GM21367 (cell line): ENCODE measurements at regions not wholly inside any gene's neighbourhood (a gene's known extent, or its start where the extent isn't known, plus 50 kb on each side); places are given as distances from the start of the nearest gene placed in this dataset.
"Not testable (repeated sequence)": the region's sequence is repeated elsewhere in the genome, so short reads cannot be mapped to it uniquely, and the experiment has no call there.

ENCODE experiments used
- ATAC-seq: cut with Tn5 transposase; IDR thresholded peaks from one replicate; pipeline ENCODE4 v1.9.1; 2021; ENCODE audit not compliant: unreplicated experiment

DNA sequence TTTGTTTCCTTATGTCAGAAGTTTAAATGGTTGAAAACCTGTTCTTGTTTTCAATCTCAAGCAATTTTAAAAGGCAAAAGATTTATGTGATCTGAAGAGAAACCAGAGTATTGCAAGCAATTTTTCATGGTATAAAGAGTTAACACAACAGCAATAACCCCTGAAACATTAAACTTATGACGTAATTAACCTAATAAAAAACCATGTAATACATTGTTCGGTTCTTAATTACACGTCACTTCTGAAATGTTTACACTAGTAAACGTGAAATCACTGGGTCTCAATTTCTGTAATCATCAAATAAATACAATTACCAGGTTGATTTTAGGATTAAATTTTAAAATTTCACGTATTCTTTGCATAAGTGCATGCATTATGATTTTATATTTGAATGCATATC is 914.5 kb downstream of the NLGN4X start:
- ATAC-seq = no peak

DNA sequence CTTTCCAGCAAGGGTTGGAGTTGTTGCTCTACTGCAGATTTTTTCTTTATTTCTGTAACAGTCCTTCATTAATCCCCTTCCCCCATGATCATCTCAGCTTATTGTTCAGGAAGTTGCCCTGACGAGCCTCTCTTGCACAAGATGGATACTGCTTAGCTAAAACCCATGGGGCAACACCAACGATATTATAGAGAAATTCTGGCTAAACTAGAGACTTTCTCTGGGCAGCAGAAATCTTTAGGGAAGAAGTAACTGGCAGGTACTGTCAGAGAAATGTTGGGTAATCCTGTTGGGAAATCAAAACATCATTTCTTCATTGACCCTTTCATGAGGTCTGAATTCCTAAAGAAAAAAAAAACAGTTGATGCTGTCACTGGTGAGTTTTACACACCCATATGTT is 921.3 kb downstream of the NLGN4X start:
- ATAC-seq = no peak

DNA sequence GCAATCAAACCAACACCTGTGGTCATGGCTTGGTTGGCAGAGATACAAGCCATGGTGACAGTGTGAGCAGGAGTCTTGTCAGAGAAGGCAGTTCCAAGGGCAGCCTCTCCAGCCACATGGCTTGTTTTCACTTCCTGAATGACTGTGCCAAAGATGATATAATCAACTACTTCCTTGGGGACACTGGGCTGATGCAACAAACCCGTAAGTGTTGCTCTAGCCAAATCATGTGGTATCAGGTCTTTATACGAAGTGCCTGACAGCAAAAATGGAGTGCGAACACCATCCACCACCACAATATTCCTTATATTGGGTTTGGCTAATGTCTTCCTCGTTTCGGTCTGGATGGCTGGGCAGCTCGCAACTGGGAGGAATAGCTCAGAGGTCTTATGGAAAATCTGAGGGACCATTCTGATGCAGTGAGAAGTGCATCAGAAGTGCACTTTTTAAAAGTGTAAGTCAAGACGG is 922.0 kb downstream of the NLGN4X start:
- no peak for ATAC-seq

DNA sequence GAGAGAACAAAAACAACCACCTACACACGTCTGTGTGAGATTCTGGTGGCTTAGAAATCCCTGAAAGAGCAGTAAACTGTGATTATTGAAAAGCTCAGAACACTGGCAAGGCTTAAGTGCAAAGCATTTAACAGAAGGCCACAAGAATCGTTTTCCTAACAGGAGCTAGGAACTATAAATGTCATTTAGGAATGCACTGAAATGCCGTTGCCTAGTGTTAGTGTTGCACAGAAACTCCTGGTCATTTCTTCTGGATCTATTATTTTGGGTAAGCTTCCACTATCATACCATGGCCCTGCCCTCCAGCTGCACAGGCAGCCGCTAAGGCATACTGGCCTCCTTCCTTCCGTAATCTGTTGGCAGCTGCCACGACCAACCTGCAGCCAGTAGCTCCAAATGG is 923.2 kb downstream of the NLGN4X start:
- no peak for ATAC-seq

DNA sequence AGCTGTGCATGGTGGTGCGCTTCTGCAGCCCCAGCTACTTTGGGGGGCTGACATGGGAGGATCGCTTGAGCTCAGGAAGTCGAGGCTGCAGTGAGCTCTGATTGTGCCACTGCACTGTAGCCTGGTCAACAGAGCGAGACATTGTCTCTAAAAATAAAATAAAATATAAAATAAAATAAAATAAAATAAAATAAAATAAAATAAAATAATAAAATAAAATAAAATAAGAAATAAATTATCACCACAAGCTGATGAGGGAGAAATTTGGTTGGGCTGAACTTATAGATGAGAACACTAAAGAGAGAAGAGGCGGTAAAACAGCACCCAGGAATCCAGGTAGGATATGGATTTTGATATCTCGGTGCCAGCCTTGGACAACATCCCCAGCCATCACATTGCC is 933.7 kb downstream of the NLGN4X start:
- ATAC-seq = no peak

DNA sequence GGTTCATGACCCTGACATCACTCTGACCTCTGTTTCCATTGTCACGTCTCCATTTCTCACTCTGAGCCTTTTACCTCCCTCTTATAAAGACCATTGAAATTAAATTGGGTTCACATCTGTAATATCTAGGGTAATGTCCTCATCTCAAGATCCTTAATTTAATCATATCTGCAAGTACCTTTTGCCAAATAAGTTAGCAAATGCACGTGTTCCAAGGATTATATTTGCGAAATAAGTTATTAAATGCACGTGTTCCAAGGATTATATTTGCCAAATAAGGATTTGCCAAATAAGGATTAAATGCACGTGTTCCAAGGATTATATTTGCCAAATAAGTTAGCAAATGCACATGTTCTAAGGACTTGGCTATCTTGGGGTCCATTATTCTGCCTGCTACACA is 938.0 kb downstream of the NLGN4X start:
- no peak for ATAC-seq

DNA sequence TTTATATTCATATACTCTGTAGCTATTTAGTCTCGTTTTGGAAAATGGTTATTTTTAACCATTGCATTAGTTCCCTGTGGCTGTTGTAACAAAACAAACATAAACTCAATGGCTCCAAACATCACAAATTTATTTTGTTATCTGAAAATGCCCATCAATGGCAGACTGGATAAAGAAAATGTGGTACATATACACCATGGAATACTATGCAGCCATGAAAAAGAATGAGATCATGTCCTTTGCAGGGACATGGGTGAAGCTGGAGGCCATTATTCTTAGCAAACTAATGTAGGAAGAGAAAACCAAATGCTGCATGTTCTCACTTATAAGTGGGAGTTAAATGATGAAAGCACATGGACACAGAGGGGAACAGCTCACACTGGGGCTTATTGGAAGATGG is 938.7 kb downstream of the NLGN4X start:
- ATAC-seq = not testable (repeated sequence)

DNA sequence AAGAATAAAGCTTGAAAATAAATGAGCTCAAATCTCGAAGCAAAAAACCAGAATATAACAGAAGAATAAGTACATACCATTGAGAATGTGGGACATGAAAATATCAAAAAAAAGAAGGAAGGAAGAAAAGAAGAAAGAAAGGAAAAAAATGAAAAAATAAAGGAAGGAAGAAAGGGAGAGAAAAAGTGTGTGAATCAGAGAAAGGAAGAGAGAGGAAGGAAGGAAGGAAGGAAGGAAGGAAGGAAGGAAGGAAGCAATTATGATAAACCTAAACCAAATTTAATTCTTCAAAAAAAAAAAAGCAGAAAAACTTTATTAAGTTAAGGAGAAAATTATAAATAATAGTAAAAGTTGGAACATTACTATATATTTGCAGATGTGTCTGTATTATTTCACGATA is 949.8 kb downstream of the NLGN4X start:
- ATAC-seq = no peak

DNA sequence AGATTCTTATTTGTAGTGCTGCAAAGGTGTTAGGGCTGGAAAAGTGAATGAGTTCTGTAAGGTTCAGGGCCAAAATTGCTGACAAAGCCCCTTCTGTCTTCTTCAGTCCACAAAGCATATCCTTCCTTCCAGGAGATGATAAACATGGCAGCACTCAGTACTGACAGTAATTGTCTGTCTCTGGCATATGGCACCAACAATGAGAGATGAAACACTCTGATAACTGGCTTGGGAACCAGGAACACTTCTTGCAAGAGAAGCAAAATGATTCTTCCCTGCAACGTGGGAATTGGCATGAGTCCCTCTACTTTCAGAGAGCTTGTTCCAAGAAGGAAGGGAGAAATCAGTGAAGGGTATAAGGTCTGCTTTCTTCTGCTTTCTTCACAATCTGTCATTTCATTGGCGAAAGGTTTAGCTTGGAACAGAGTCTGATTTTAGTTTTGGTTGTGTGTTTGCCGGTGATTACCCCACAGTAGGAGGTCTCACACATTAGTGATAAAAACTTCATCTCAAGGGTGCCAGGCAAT is 963.3 kb downstream of the NLGN4X start:
- ATAC-seq = no peak

DNA sequence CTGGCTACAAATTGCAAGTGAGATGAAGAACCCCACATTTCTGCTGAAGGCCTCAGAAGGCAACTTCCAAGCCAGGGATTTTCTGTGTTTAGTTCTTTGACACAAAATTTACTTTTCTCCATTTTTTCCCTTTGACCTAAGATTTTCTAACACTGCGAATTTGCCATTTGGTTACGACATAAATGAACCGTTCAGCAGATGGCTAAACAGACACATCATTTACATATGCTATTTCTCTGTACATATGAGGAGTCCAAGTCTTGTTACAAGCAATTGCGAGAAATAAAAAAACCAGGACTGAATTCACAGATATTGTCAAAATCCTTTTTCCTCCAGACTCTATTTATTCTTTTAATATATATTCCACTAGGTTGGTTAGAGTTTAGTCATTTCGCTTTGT is 978.6 kb downstream of the NLGN4X start:
- ATAC-seq = no peak

DNA sequence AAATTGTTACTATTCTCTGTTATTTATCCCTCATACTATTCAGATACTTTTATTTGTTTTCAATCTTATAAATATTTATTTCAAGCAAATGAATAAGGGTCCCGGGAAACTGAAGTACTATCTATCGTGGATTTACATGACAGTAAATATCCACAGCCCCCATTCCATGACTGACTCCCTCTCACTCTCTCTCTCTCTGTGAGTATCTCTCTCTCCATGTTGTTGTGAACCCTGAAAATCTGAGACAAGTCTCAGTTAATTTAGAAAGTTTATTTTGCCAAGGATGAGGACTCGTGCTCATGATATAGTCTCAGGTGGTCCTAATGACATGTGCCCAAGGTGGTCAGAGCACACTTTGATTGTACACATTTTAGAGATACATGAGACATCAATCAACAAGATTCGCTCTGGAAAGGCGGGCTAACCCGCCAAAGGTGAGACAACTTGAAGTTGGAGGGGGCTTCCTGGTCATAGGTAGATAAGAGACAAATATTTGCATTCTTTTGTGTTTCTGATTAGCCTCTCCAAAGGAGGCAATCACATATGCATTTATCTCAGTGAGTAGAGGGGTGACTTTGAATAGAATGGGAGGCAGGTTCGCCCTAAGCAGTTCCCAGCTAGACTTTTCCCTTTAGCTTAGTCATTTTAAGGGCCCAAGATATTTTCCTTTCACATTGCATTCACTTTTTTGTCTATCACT is 986.4 kb downstream of the NLGN4X start:
- no peak for ATAC-seq

DNA sequence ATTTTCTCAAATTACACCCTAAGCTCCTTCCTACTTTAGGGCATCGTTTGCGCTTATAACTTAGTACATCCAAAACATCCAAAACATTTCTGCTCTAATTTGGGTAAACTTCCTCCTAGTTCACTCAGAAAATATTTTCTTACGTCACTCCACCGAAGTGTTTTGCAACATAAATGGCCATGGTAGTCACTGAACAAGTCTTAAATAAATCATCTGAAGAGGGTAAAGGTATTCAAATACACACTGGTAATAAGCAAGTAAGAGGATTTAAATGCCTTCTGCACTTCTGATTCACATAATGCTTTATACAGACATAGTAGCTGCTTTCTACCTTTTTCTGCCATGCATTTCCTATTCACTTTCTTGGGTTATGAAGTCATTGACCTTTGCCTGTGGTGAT is 991.9 kb downstream of the NLGN4X start:
- no peak for ATAC-seq

DNA sequence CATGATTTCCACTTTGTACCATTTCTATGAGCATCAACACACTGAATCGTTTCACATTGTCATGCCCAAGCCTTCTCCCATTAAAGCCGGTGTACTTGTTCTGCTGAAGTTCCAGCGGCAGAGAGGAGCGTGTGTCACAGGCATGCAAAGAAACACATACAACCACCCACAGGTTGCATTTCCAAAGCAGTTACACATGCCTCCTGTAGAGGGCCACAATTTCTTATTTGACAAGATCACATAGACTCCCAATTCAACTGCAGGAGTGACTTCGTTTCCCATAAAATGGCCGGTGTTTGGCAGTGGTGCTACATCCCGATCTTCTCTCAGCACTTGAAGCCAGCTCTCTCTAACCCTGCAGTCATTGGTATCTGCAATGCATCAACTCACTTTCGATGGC is 992.6 kb downstream of the NLGN4X start:
- no peak for ATAC-seq

DNA sequence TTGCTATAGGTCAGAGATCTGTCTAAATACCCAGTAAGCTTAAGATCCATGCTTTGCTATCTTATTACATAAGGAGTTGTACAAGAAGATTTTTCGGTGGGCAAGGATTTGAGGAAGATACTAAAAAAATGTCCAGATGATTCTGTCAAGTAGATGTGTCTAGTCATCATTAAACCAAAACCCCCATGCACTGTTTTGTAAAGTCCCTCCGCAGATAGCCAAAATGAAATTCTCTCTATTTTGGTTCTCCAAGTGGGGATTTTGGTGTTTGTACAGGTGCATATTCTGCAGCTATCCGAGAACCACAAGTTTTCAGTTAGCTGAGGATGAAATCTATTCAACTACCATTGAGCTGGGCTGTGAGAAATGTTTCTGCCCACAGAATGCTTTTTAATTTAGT is 994.8 kb downstream of the NLGN4X start:
- no peak for ATAC-seq

DNA sequence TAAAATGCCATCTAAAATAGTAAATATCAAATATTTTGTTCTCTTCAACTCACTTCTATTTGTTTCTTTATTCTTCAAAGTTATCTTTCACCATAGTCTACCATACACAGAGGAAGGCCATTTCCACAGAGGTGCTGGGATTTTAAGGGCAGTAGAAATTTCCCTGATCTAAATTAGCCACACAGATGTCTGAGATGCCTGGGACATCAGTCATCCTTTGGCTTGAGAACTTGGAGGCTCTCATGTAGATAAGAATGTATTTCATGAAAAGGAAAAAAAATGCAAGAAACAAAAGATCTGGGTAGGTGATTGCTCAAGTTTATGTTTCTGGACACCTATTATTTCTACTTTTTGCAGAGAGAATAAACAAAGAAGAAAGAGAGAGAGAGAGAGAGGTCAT is 1008.2 kb downstream of the NLGN4X start:
- ATAC-seq = no peak

DNA sequence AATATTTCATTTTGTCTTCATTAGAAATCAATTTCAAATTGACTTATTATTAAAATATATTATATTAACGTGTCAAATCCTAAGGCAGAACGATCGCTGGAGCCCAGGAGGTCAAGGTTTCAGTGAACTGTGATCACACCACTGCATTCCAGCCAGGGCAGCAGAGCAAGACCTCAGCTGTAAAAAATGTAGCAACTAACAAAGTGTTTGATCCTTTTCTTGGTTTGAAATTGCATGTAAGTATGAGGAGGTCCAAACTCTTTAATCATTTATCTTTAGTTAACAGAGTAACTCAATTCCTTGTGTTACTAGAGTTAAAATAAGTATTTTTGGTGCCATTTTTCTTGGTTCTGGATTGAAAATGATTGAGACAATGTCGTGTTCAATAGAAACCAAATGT is 1033.9 kb downstream of the NLGN4X start:
- ATAC-seq = no peak

DNA sequence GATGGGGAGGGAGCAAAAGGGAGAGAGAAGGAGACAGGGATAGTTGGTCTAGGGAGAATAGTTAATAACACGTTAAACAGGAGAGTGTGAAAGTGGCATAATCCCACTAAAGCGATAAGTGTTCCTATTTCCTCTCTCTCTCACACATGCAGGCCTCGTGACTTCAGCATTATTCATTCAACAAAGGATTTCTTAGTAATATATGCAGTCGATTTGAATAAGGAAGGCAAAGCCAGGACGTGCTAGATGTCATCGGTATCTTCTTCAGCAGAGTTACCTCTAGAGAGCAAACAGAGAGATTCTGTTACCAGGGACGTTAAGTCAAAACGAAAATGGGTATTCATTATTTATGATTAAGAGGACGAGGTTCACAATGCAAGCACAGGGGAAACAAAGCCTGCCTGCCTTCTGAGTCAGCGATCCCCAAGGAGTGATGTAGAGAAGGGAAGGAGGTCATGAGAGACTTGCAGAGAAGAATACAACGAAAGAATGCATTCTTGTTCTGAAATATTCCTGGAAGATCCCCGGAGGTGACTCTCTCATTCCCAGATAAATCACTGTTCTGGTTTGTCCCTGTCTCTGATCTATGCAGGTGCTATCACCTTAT is 1048.4 kb downstream of the NLGN4X start:
- ATAC-seq = no peak

DNA sequence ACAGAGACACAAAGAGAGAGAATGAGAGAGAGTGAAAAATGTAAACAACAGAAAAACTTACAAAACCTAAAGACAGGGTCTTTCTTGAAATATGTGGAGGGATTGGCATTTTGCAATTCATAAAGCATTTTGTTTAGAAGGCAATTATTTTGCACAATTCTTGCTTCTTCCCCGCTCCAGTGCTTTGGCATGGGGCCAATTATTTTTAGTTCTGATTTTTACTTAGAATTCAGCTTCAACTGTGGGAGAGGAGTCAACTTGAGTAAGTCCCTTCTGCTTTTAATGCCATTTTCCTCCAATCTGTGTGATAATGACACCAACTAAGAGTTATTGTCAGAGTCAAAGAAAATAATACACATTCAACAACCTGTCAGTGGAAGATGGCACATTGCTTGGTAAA is 1051.9 kb downstream of the NLGN4X start:
- no peak for ATAC-seq

DNA sequence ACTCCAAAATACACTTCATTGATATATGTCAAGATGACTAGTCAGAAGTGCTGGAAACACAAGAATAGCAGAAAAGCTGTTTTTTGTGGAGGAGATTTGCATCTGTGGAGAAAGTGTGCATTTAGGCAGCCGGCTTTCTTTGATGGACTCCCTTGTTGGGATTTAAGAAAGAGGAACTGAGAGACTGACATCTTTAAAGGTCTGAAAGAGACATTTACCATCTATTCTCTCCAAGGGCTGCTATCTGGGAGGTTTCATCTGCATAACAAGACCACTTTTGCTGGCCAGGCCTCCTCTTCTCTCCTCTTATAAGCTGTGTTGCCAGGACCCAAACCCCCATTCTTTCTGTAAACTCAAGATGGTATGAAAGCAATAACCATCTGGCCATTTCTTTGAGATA is 1065.0 kb downstream of the NLGN4X start:
- ATAC-seq = no peak

DNA sequence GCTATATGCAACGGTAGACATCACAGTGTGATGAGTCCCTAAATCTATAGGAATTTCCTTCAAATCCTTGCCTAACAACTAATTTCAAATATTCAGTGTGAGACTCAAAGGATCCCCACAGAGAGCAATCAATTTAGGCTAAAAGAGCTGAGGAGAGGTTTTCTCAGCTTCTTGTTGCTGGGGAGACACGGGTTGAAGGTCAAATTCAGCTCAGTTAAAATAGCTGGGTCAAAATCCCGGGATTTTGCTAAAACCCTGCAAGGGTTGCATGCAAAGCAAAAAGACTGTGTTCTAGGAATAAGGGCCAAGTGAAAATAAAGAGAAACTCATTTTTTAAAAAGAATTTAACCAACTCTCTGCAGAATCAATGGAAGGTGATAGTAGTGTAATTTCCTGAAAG is 1073.4 kb downstream of the NLGN4X start:
- ATAC-seq = no peak

DNA sequence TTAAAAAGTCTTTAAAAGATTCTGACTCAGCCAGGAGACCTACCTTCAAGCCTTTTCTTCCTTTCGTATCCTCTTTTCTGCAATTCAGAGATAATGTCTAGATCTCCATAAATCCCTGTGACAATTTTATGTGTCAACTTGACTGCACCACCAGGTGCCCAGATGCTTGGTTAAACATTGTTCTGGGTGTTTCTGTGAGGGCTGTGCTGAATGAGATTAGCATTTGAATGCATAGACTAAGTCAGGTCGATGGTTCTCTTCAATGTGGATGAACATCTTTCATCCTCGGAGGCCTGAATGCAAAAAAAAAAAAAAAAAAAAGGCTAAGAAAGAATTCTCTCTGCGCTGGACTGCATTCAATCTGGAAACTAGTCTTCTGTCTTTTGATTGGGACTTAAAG is 1082.7 kb downstream of the NLGN4X start:
- ATAC-seq = no peak

DNA sequence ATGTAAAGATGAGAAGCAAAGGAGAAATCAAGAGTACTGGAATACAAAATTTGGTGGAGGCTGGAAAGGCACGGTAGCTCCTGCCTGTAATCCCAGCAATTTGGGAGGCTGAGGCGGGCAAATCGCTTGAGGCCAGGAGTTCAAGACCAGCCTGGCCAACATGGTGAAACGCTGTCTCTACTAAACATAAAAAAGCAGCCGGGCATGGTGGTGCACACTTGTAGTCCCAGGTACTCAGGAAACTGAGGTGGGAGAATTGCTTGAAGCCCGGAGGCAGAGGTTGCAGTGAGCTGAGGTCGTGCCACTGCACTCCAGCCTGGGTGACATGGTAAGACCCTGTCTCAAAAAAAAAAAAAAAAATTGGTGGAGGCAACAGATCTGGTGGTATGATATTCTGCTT is 1086.0 kb downstream of the NLGN4X start:
- no peak for ATAC-seq

DNA sequence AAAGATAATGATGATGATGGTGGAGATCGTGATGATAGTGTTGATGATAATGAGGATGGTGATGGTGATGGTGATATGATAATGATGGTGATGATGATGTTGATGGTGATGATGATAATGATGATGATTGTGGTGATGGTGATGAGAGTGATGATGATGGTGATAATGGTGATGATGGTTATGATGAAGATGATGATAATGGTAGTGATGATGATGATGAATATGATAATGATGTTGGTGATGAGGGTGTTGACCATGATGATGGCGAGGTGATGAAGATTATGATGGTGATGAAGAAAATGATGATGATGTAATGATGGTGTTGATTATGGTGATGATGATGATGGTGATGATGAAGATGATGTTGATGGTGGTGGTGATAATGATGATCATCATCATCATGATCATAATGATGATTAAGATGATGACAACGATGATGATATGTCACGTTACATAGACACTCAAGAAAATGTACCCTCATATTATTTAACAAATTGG is 1106.4 kb downstream of the NLGN4X start:
- no peak for ATAC-seq
